ENCODE measurements at regions not wholly inside any gene's neighbourhood (a gene's known extent, or its start where the extent isn't known, plus 50 kb on each side); places are given as distances from the start of the nearest gene placed in this dataset.

DNA sequence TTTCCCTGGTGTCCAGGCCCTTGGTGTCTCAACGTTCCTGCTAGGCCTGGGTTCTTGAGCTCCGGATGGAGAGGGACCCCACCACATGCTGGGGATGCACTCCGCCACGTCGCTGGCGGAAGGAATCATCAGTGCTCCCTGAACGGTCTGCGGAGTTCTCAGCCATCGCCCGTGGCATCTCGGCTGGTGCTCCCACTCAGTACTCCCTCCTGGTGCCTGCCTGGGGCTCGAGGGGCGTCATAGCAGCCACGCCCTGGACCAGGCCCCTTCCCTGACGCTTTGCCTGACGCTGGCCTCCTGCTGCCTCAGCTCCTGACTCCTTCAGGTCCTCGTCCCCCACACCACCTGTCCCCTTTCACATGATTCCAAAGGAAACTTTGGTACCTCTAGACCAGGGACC, 95.9 kb upstream of the CIBAR2 start:
- no peaks in the 10 kb centered on the region for H3K4me1 ChIP-seq (ENCODE audit: control insufficient read depth, insufficient read depth, low read length)
- no peak overlapping the region for H3K27ac ChIP-seq (ENCODE audit: low read depth, low read length)
- no peaks in the 10 kb centered on the region for H3K36me3 Mint-ChIP-seq (ENCODE audit: low read depth)
- H3K27me3 ChIP-seq (ENCODE audit: control insufficient read depth, insufficient read depth, low read length, poor library complexity, severe bottlenecking): no peaks in the 10 kb centered on the region
- H3K36me3 ChIP-seq (ENCODE audit: control insufficient read depth, insufficient read depth, low read length): no peaks in the 10 kb centered on the region
- no peak overlapping the region for H3K4me3 ChIP-seq (ENCODE audit: low read length)
- no peaks in the 10 kb centered on the region for H3K9me3 ChIP-seq (ENCODE audit: control insufficient read depth, low read length)
- H3K27me3 Mint-ChIP-seq (ENCODE audit: insufficient read depth): no peaks in the 10 kb centered on the region
- TF ChIP-seq, protein P1, sequence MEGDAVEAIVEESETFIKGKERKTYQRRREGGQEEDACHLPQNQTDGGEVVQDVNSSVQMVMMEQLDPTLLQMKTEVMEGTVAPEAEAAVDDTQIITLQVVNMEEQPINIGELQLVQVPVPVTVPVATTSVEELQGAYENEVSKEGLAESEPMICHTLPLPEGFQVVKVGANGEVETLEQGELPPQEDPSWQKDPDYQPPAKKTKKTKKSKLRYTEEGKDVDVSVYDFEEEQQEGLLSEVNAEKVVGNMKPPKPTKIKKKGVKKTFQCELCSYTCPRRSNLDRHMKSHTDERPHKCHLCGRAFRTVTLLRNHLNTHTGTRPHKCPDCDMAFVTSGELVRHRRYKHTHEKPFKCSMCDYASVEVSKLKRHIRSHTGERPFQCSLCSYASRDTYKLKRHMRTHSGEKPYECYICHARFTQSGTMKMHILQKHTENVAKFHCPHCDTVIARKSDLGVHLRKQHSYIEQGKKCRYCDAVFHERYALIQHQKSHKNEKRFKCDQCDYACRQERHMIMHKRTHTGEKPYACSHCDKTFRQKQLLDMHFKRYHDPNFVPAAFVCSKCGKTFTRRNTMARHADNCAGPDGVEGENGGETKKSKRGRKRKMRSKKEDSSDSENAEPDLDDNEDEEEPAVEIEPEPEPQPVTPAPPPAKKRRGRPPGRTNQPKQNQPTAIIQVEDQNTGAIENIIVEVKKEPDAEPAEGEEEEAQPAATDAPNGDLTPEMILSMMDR (conservative IDR thresholded peaks at IDR 0.05): no peak
- DNase-seq: no peak
- H3K9ac ChIP-seq (ENCODE audit: extremely low read depth, low read length, poor library complexity, severe bottlenecking): no peak overlapping the region
- no peak overlapping the region for H3K27ac Mint-ChIP-seq
- H3K9me3 Mint-ChIP-seq: no peaks in the 10 kb centered on the region
- 94 to 95% methylated on average over 8 to 17 of the region's 17 CpGs for WGBS, 2 experiments (ENCODE audit: insufficient coverage in 1 of 2, insufficient read length in 1 of 2)
- H3K4me3 Mint-ChIP-seq: no peak overlapping the region
- peaks cover 6% of the 10 kb centered on the region for H3K4me1 Mint-ChIP-seq

DNA sequence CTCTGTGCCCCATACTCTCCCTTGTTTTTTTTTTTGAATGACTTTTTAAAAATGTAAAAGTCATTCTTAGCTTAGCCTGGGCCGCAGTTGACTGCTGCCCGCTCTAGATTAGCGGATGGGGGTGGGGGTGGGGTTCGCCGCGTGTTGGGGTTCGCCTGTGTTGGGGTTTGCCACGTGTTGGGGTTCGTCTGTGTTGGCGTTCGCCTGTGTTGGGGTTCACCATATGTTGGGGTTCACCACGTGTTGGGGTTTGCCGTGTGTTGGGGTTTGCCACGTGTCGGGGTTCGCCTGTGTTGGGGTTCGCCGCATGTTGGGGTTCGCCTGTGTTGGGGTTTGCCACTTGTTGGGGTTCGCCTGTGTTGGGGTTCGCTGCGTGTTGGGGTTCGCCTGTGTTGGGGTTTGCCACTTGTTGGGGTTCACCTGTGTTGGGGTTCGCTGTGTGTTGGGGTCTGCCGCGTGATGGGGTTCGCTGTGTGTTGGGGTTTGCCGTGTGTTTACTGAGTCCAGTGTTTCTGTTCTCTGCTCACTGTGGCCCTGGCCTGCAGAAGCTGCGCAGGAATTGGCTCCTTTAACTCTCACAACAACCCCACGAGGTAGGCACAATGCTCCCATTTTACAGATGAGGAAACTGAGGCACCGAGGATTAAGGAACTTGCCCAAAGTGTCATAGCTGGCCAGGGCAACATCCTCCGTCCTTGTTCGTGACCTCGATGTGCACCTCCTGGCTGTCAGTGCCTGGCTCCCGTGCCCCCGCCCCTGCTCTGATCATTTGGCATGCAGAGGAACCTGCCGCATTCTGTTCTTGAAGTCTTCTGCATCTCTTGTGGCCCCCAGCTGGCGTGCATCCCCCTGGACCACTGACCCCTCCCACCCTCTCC, 96.6 kb upstream of the CIBAR2 start:
- no peaks in the 10 kb centered on the region for H3K36me3 ChIP-seq (ENCODE audit: control insufficient read depth, insufficient read depth, low read length)
- Mint-ChIP-seq H3K36me3 (ENCODE audit: low read depth) (no peaks in the 10 kb centered on the region), H3K27me3 (ENCODE audit: insufficient read depth) (no peaks in the 10 kb centered on the region), H3K4me1 (peaks cover 6% of the 10 kb centered on the region), H3K27ac (no peak overlapping the region), H3K9me3 (no peaks in the 10 kb centered on the region), H3K4me3 (no peak overlapping the region)
- WGBS, 2 experiments (ENCODE audit: insufficient coverage in 1 of 2, insufficient read length in 1 of 2): 89 to 91% methylated on average over 13 to 38 of the region's 38 CpGs
- H3K4me1 ChIP-seq (ENCODE audit: control insufficient read depth, insufficient read depth, low read length): no peaks in the 10 kb centered on the region
- DNase-seq: no peak
- H3K27ac ChIP-seq (ENCODE audit: low read depth, low read length): no peak overlapping the region
- no peaks in the 10 kb centered on the region for H3K9me3 ChIP-seq (ENCODE audit: control insufficient read depth, low read length)
- TF ChIP-seq, protein P1 (conservative IDR thresholded peaks at IDR 0.05): no peak
- H3K4me3 ChIP-seq (ENCODE audit: low read length): no peak overlapping the region
- no peak overlapping the region for H3K9ac ChIP-seq (ENCODE audit: extremely low read depth, low read length, poor library complexity, severe bottlenecking)
- H3K27me3 ChIP-seq (ENCODE audit: control insufficient read depth, insufficient read depth, low read length, poor library complexity, severe bottlenecking): no peaks in the 10 kb centered on the region

GRCh38 chr16:85209526-85210121, 97.4 kb upstream of the CIBAR2 start:
- H3K4me3 ChIP-seq (ENCODE audit: low read length): no peak overlapping the region
- Mint-ChIP-seq H3K27ac (no peak overlapping the region), H3K27me3 (ENCODE audit: insufficient read depth) (no peaks in the 10 kb centered on the region), H3K36me3 (ENCODE audit: low read depth) (no peaks in the 10 kb centered on the region), H3K4me3 (no peak overlapping the region), H3K9me3 (no peaks in the 10 kb centered on the region), H3K4me1 (peaks cover 6% of the 10 kb centered on the region)
- H3K9ac ChIP-seq (ENCODE audit: extremely low read depth, low read length, poor library complexity, severe bottlenecking): no peak overlapping the region
- H3K4me1 ChIP-seq (ENCODE audit: control insufficient read depth, insufficient read depth, low read length): no peaks in the 10 kb centered on the region
- no peak for DNase-seq
- 76 to 81% methylated on average over 7 to 17 of the region's 17 CpGs for WGBS, 2 experiments (ENCODE audit: insufficient coverage in 1 of 2, insufficient read length in 1 of 2)
- H3K9me3 ChIP-seq (ENCODE audit: control insufficient read depth, low read length): no peaks in the 10 kb centered on the region
- H3K36me3 ChIP-seq (ENCODE audit: control insufficient read depth, insufficient read depth, low read length): no peaks in the 10 kb centered on the region
- TF ChIP-seq, protein P1 (conservative IDR thresholded peaks at IDR 0.05): peak; percentile 54
- no peaks in the 10 kb centered on the region for H3K27me3 ChIP-seq (ENCODE audit: control insufficient read depth, insufficient read depth, low read length, poor library complexity, severe bottlenecking)
- H3K27ac ChIP-seq (ENCODE audit: low read depth, low read length): no peak overlapping the region

Measured in endodermal cell (in vitro differentiated cells).